ENCODE measurements at regions not wholly inside any gene's neighbourhood (a gene's known extent, or its start where the extent isn't known, plus 50 kb on each side); places are given as distances from the start of the nearest gene placed in this dataset.

DNA sequence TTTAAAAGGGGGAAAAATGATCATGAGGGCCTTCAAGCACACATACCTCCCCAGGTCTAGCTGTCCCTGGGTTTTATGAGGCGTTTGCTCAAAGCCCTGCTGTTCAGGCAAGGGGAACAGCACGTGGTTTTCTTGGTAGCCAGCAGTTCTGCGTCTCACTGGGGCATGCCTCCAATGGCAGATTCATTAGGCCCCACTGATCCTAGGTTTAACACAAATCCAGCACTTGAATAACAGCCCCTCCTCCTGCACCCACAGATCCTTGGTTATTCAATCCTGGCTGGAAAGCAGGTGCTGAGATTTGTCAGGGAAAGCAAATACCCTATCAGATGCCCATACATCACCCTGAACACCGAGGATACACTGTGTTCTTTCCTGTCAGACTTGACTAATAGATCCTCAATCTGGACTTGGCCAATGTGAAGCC is 106.4 kb downstream of the ZC3H11B start:
- no peaks in the 10 kb centered on the region for H3K4me1 ChIP-seq (ENCODE audit: control insufficient read depth, insufficient read depth, low read length)

DNA sequence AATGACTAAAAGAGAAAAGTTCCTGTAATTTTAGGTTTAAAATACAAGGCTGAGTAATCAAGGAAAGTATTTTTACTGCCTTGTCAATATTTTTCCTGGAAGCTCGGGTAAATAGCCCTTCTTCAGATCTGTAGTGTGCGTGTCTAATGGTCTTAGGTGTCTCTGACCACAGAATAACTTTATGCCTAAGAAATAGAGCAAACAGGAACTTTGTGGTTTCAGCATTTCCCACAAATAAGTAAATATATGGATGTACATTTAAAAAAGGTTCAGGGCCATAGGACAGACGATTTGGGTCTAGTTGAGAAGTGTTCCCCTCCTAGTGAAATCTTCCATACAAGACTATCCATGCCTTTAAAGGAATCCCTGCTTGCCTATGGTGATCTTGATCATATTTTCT is 107.0 kb downstream of the ZC3H11B start:
- no peak overlapping the region for H3K27ac Mint-ChIP-seq
- H3K27ac ChIP-seq (ENCODE audit: low read depth, low read length): no peak overlapping the region
- no peak overlapping the region for H3K4me3 ChIP-seq (ENCODE audit: low read length)
- no peak for DNase-seq
- H3K9ac ChIP-seq (ENCODE audit: extremely low read depth, low read length, poor library complexity, severe bottlenecking): no peak overlapping the region
- TF ChIP-seq, protein P1, sequence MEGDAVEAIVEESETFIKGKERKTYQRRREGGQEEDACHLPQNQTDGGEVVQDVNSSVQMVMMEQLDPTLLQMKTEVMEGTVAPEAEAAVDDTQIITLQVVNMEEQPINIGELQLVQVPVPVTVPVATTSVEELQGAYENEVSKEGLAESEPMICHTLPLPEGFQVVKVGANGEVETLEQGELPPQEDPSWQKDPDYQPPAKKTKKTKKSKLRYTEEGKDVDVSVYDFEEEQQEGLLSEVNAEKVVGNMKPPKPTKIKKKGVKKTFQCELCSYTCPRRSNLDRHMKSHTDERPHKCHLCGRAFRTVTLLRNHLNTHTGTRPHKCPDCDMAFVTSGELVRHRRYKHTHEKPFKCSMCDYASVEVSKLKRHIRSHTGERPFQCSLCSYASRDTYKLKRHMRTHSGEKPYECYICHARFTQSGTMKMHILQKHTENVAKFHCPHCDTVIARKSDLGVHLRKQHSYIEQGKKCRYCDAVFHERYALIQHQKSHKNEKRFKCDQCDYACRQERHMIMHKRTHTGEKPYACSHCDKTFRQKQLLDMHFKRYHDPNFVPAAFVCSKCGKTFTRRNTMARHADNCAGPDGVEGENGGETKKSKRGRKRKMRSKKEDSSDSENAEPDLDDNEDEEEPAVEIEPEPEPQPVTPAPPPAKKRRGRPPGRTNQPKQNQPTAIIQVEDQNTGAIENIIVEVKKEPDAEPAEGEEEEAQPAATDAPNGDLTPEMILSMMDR (conservative IDR thresholded peaks at IDR 0.05): no peak
- no peaks in the 10 kb centered on the region for H3K27me3 ChIP-seq (ENCODE audit: control insufficient read depth, insufficient read depth, low read length, poor library complexity, severe bottlenecking)
- no peaks in the 10 kb centered on the region for H3K4me1 ChIP-seq (ENCODE audit: control insufficient read depth, insufficient read depth, low read length)
- peaks cover 3% of the 10 kb centered on the region for H3K4me1 Mint-ChIP-seq
- no peaks in the 10 kb centered on the region for H3K27me3 Mint-ChIP-seq (ENCODE audit: insufficient read depth)
- H3K36me3 Mint-ChIP-seq (ENCODE audit: low read depth): no peaks in the 10 kb centered on the region
- H3K4me3 Mint-ChIP-seq: no peak overlapping the region
- 87% methylated on average over 3 of the region's 3 CpGs; no CpG with 5 or more reads in 1 of the 2 experiments for WGBS, 2 experiments (ENCODE audit: insufficient coverage in 1 of 2, insufficient read length in 1 of 2)
- H3K9me3 Mint-ChIP-seq: no peaks in the 10 kb centered on the region
- H3K9me3 ChIP-seq (ENCODE audit: control insufficient read depth, low read length): no peaks in the 10 kb centered on the region
- H3K36me3 ChIP-seq (ENCODE audit: control insufficient read depth, insufficient read depth, low read length): no peaks in the 10 kb centered on the region

More for the DNA sequence above, 106.4 kb downstream of the ZC3H11B start:
- Histone ChIP-seq H3K9me3 (ENCODE audit: control insufficient read depth, low read length) (no peaks in the 10 kb centered on the region), H3K27me3 (ENCODE audit: control insufficient read depth, insufficient read depth, low read length, poor library complexity, severe bottlenecking) (no peaks in the 10 kb centered on the region), H3K27ac (ENCODE audit: low read depth, low read length) (no peak overlapping the region), H3K4me3 (ENCODE audit: low read length) (no peak overlapping the region), H3K9ac (ENCODE audit: extremely low read depth, low read length, poor library complexity, severe bottlenecking) (no peak overlapping the region), H3K36me3 (ENCODE audit: control insufficient read depth, insufficient read depth, low read length) (no peaks in the 10 kb centered on the region)
- Mint-ChIP-seq H3K27me3 (ENCODE audit: insufficient read depth) (no peaks in the 10 kb centered on the region), H3K4me3 (no peak overlapping the region), H3K9me3 (no peaks in the 10 kb centered on the region), H3K4me1 (peaks cover 3% of the 10 kb centered on the region), H3K36me3 (ENCODE audit: low read depth) (no peaks in the 10 kb centered on the region), H3K27ac (no peak overlapping the region)
- TF ChIP-seq, protein P1 (conservative IDR thresholded peaks at IDR 0.05): no peak
- DNase-seq: no peak
- 77 to 80% methylated on average over 1 to 4 of the region's 4 CpGs for WGBS, 2 experiments (ENCODE audit: insufficient coverage in 1 of 2, insufficient read length in 1 of 2)

DNA sequence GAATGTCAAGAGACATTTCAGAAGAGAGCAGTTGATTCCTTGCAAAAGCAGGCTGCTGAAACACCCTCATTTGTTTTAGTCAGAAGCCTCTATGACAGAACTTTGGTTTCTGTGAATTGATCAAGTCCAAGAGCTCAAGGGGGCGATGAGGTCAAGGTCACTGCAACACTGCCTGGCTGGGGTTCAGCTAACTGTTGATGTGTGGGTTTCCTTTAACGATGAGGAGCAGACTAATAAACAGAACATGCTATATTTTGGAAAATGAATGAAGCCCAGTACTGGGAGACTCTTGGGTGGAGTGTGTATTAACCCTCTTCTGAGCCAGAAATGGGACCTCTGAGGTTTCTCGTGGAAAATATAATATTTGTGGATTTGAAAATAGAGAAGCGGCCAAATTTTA is 109.3 kb downstream of the ZC3H11B start:
- no peaks in the 10 kb centered on the region for H3K36me3 ChIP-seq (ENCODE audit: control insufficient read depth, insufficient read depth, low read length)
- H3K4me3 ChIP-seq (ENCODE audit: low read length): no peak overlapping the region
- TF ChIP-seq, protein P1 (conservative IDR thresholded peaks at IDR 0.05): no peak
- WGBS, 2 experiments (ENCODE audit: insufficient coverage in 1 of 2, insufficient read length in 1 of 2): 90% methylated on average over 2 to 4 of the region's 4 CpGs
- H3K27ac ChIP-seq (ENCODE audit: low read depth, low read length): no peak overlapping the region
- H3K4me3 Mint-ChIP-seq: no peak overlapping the region
- H3K9ac ChIP-seq (ENCODE audit: extremely low read depth, low read length, poor library complexity, severe bottlenecking): no peak overlapping the region
- H3K4me1 ChIP-seq (ENCODE audit: control insufficient read depth, insufficient read depth, low read length): no peaks in the 10 kb centered on the region
- no peaks in the 10 kb centered on the region for H3K9me3 ChIP-seq (ENCODE audit: control insufficient read depth, low read length)
- H3K27me3 Mint-ChIP-seq (ENCODE audit: insufficient read depth): no peaks in the 10 kb centered on the region
- H3K36me3 Mint-ChIP-seq (ENCODE audit: low read depth): no peaks in the 10 kb centered on the region
- no peaks in the 10 kb centered on the region for H3K9me3 Mint-ChIP-seq
- no peaks in the 10 kb centered on the region for H3K27me3 ChIP-seq (ENCODE audit: control insufficient read depth, insufficient read depth, low read length, poor library complexity, severe bottlenecking)
- DNase-seq: no peak
- H3K4me1 Mint-ChIP-seq: peaks cover 3% of the 10 kb centered on the region
- H3K27ac Mint-ChIP-seq: no peak overlapping the region
